ENCODE measurements at regions not wholly inside any gene's neighbourhood (a gene's known extent, or its start where the extent isn't known, plus 50 kb on each side); places are given as distances from the start of the nearest gene placed in this dataset.

- no TSS peak for BruUV-seq (replicated peaks)
- Histone ChIP-seq H3K36me3 (ENCODE audit: low read depth, low read length) (no peaks in the 10 kb centered on the region), H2AFZ (ENCODE audit: low read length) (no peak overlapping the region), H3F3A (ENCODE audit: low read length, unreplicated experiment) (peaks cover 3% of the 10 kb centered on the region), H3K27ac (ENCODE audit: low read length) (no peak overlapping the region), H3K79me2 (ENCODE audit: low read length) (no peaks in the 10 kb centered on the region), H4K20me1 (ENCODE audit: low read length) (no peaks in the 10 kb centered on the region), H3K27me3 (ENCODE audit: low read length) (no peaks in the 10 kb centered on the region), H3K4me3 (ENCODE audit: low read length) (no peak overlapping the region), H3K9me2 (replicated peaks; ENCODE audit: low read length) (no peaks in the 10 kb centered on the region), H3K9ac (ENCODE audit: low read length) (no peak overlapping the region), H3K9me3 (ENCODE audit: low read length) (no peaks in the 10 kb centered on the region), H3K4me1 (ENCODE audit: insufficient read depth, low read length) (peaks cover 55% of the 10 kb centered on the region), H3K4me2 (ENCODE audit: low read length) (no peak overlapping the region)
- DNase-seq = no peak
- POLR2A ChIA-PET (ENCODE audit: unreplicated experiment) = no interaction called here
- CTCF ChIA-PET = no interaction called here
- TF ChIP-seq EZH2phosphoT487 (IDR thresholded peaks at IDR 0.05; ENCODE audit: borderline replicate concordance, low read length) = no peak
- TF ChIP-seq, protein P1, sequence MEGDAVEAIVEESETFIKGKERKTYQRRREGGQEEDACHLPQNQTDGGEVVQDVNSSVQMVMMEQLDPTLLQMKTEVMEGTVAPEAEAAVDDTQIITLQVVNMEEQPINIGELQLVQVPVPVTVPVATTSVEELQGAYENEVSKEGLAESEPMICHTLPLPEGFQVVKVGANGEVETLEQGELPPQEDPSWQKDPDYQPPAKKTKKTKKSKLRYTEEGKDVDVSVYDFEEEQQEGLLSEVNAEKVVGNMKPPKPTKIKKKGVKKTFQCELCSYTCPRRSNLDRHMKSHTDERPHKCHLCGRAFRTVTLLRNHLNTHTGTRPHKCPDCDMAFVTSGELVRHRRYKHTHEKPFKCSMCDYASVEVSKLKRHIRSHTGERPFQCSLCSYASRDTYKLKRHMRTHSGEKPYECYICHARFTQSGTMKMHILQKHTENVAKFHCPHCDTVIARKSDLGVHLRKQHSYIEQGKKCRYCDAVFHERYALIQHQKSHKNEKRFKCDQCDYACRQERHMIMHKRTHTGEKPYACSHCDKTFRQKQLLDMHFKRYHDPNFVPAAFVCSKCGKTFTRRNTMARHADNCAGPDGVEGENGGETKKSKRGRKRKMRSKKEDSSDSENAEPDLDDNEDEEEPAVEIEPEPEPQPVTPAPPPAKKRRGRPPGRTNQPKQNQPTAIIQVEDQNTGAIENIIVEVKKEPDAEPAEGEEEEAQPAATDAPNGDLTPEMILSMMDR (conservative IDR thresholded peaks at IDR 0.05; ENCODE audit: low read depth, low read length) = no peak
- TF ChIP-seq EZH2 (IDR thresholded peaks at IDR 0.05; ENCODE audit: low read length, unreplicated experiment) = no peak
- ATAC-seq = no peak
- intact Hi-C loops (cut with micrococcal nuclease) = loop anchor here (10.0 kb wide), 3 partner anchors 125 to 785 kb away; no protein-coding TSS in a partner anchor
Measured at GRCh38 chr3:177599326-177599725, 402.0 kb upstream of the TBL1XR1 start.

GRCh38 chr3:177599837-177600236 lies 402.6 kb upstream of the TBL1XR1 start:
- H3K27me3 ChIP-seq (ENCODE audit: low read length) = no peaks in the 10 kb centered on the region
- peaks cover 50% of the 10 kb centered on the region for H3K4me1 ChIP-seq (ENCODE audit: insufficient read depth, low read length)
- H3K9me2 ChIP-seq (replicated peaks; ENCODE audit: low read length) = no peaks in the 10 kb centered on the region
- H3F3A ChIP-seq (ENCODE audit: low read length, unreplicated experiment) = peaks cover 3% of the 10 kb centered on the region
- H3K9me3 ChIP-seq (ENCODE audit: low read length) = no peaks in the 10 kb centered on the region
- ATAC-seq = no peak
- H3K79me2 ChIP-seq (ENCODE audit: low read length) = no peaks in the 10 kb centered on the region
- H3K4me3 ChIP-seq (ENCODE audit: low read length) = no peak overlapping the region
- DNase-seq = no peak
- H3K9ac ChIP-seq (ENCODE audit: low read length) = no peak overlapping the region
- BruUV-seq (replicated peaks) = no TSS peak
- ChIA-PET POLR2A (ENCODE audit: unreplicated experiment) (no interaction called here), CTCF (no interaction called here)
- no peaks in the 10 kb centered on the region for H4K20me1 ChIP-seq (ENCODE audit: low read length)
- H3K36me3 ChIP-seq (ENCODE audit: low read depth, low read length) = no peaks in the 10 kb centered on the region
- H3K4me2 ChIP-seq (ENCODE audit: low read length) = no peak overlapping the region
- no peak for TF ChIP-seq EZH2 (IDR thresholded peaks at IDR 0.05; ENCODE audit: low read length, unreplicated experiment)
- no peak for TF ChIP-seq EZH2phosphoT487 (IDR thresholded peaks at IDR 0.05; ENCODE audit: borderline replicate concordance, low read length)
- TF ChIP-seq, protein P1 (conservative IDR thresholded peaks at IDR 0.05; ENCODE audit: low read depth, low read length) = no peak
- intact Hi-C loops (cut with micrococcal nuclease) = loop anchor here (10.0 kb wide), 3 partner anchors 125 to 785 kb away; no protein-coding TSS in a partner anchor
- no peak overlapping the region for H2AFZ ChIP-seq (ENCODE audit: low read length)
- H3K27ac ChIP-seq (ENCODE audit: low read length) = no peak overlapping the region

DNA sequence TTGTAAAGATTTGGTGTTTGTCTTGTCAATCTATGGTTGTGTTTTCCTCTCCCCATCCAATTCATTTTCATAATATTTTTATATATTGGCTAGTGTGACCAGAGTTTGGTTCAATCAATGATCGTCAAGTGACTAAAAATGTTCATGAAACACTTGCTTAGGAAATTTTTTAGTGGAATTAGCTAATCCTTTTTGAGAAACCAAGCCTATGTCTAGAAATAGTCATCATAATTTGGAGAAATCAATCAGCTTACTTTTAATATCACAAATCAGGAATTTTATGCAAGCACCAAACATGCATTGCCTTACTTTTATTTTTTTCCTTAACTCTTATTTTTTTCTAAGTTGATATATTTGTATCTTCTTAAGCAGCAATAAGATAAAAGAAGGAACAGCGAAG lies 403.1 kb upstream of the TBL1XR1 start:
- Histone ChIP-seq H3K79me2 (ENCODE audit: low read length) (no peaks in the 10 kb centered on the region), H3K9me3 (ENCODE audit: low read length) (no peaks in the 10 kb centered on the region), H2AFZ (ENCODE audit: low read length) (no peak overlapping the region), H3K4me2 (ENCODE audit: low read length) (no peak overlapping the region), H3K9ac (ENCODE audit: low read length) (no peak overlapping the region), H3F3A (ENCODE audit: low read length, unreplicated experiment) (peaks cover 3% of the 10 kb centered on the region), H3K4me3 (ENCODE audit: low read length) (no peak overlapping the region), H3K36me3 (ENCODE audit: low read depth, low read length) (no peaks in the 10 kb centered on the region), H3K27ac (ENCODE audit: low read length) (no peak overlapping the region), H3K9me2 (replicated peaks; ENCODE audit: low read length) (no peaks in the 10 kb centered on the region), H4K20me1 (ENCODE audit: low read length) (no peaks in the 10 kb centered on the region), H3K4me1 (ENCODE audit: insufficient read depth, low read length) (peaks cover 50% of the 10 kb centered on the region), H3K27me3 (ENCODE audit: low read length) (no peaks in the 10 kb centered on the region)
- DNase-seq (no peak), ATAC-seq (no peak)
- ChIA-PET CTCF (no interaction called here), POLR2A (ENCODE audit: unreplicated experiment) (no interaction called here)
- intact Hi-C loops (cut with micrococcal nuclease) = no loop called here
- no TSS peak for BruUV-seq (replicated peaks)
- TF ChIP-seq, protein P1 (conservative IDR thresholded peaks at IDR 0.05; ENCODE audit: low read depth, low read length) = no peak
- TF ChIP-seq EZH2 (IDR thresholded peaks at IDR 0.05; ENCODE audit: low read length, unreplicated experiment) (no peak), EZH2phosphoT487 (IDR thresholded peaks at IDR 0.05; ENCODE audit: borderline replicate concordance, low read length) (no peak)

Data from PC-3 (cell line).